K562 (cell line): ENCODE measurements at regions not wholly inside any gene's neighbourhood (a gene's known extent, or its start where the extent isn't known, plus 50 kb on each side); places are given as distances from the start of the nearest gene placed in this dataset.

Experiments
- ATAC-seq: fragments of 200-7000 bp; cut with Tn5 transposase; 3 replicates; pipeline ENCODE4 v1.9.1; 2020; ENCODE audit warnings: moderate library complexity
- BruUV-seq: library from RNA; stranded (reverse); fragments of 400-500 nt; replicated peaks from 2 replicates; lab custom pipeline; 2021; lab: Mats Ljungman, UMichigan
- CTCF ChIA-PET: fragments of 300-600 bp; formaldehyde crosslinking; extraction: SDS; loops from one replicate; lab custom pipeline; 2021; ENCODE audit warnings: low intra/inter-chr PET ratio; lab: Yijun Ruan, JAX
- POLR2A ChIA-PET: fragments of 300-600, 350-650 bp; sonication (Branson Sonifier 250); formaldehyde crosslinking; extraction: SDS; loops from one replicate; lab custom pipeline; 2021; ENCODE audit warnings: antibody characterized with exemption, inconsistent platforms; lab: Yijun Ruan, JAX
- DNase-seq, 4 experiments: peaks; one replicate each; pipeline versions ENCODE4 v3.0.0 to v3.0.0-alpha.2; 2011 to 2018; ENCODE audit warnings: low spot score in 3 of 4, mixed read lengths in 3 of 4; ENCODE audit errors: extremely low read depth in 1 of 4
- FAIRE-seq: peaks from 2 replicates; lab custom pipeline; 2011; peaks lifted over from hg19 to GRCh38; lab: Jason Lieb, UNC
- H2AFZ ChIP-seq: 2 replicates; pipeline ENCODE4 v1.6.0; 2011; ENCODE audit warnings: low read depth, low read length, control low read depth, inconsistent platforms
- H3K27ac ChIP-seq: fragments of 200-600 bp; 3 replicates; pipeline ENCODE4 v1.8.0; 2011; ENCODE audit warnings: low read depth, mild to moderate bottlenecking, control low read depth, inconsistent platforms, low read length, moderate library complexity, mixed read lengths; ENCODE audit errors: extremely low read depth
- H3K27me3 ChIP-seq, 2 experiments: fragments of 300-600 bp in 1 of 2; 2 replicates in 1 of 2; 3 replicates in 1 of 2; pipeline versions ENCODE4 v1.6.0 to v1.8.0; 2011; ENCODE audit warnings: inconsistent platforms in 2 of 2, low read length in 2 of 2, mild to moderate bottlenecking in 1 of 2, mixed read lengths in 1 of 2, moderate library complexity in 1 of 2; ENCODE audit not compliant: control insufficient read depth in 2 of 2, insufficient read depth in 2 of 2
- H3K36me3 ChIP-seq: fragments of 300-600 bp; 3 replicates; pipeline ENCODE4 v1.8.0; 2011; ENCODE audit warnings: mild to moderate bottlenecking, low read length, inconsistent platforms; ENCODE audit not compliant: control insufficient read depth, insufficient read depth
- H3K4me1 ChIP-seq, 2 experiments: fragments of 200-600 bp in 1 of 2; replicated peaks in 1 of 2; 2 replicates in 1 of 2; 3 replicates in 1 of 2; pipeline versions ENCODE4 v1.5.1 to v1.8.0; 2011; ENCODE audit warnings: inconsistent platforms in 2 of 2, low read length in 2 of 2, mild to moderate bottlenecking in 1 of 2, mixed read lengths in 1 of 2, moderate library complexity in 1 of 2; ENCODE audit not compliant: control insufficient read depth in 2 of 2, insufficient read depth in 2 of 2
- H3K4me2 ChIP-seq: 2 replicates; pipeline ENCODE4 v1.6.1; 2011; ENCODE audit warnings: low read length, control low read depth, inconsistent platforms, mixed read lengths; ENCODE audit not compliant: insufficient read depth
- H3K4me3 ChIP-seq: fragments of 200-600 bp; sonication (generic), shearing (Covaris generic); 2 replicates; pipeline ENCODE4 v1.5.1; 2016; ENCODE audit warnings: control low read depth, inconsistent platforms
- H3K79me2 ChIP-seq: fragments of 200-600 bp; 3 replicates; pipeline ENCODE4 v1.8.0; 2011; ENCODE audit warnings: low read length, inconsistent platforms; ENCODE audit not compliant: control insufficient read depth, insufficient read depth
- H3K9ac ChIP-seq, 2 experiments: 2 replicates each; pipeline versions ENCODE4 v1.6.0 to v1.6.1; 2011; ENCODE audit warnings: low read depth in 2 of 2, low read length in 2 of 2, control low read depth in 1 of 2, inconsistent platforms in 1 of 2, mild to moderate bottlenecking in 1 of 2, mixed read lengths in 1 of 2; ENCODE audit not compliant: insufficient read depth in 1 of 2
- H3K9me1 ChIP-seq: one replicate; pipeline ENCODE4 v1.6.0; 2011; ENCODE audit warnings: inconsistent platforms, mild to moderate bottlenecking, low read length, moderate library complexity; ENCODE audit not compliant: control insufficient read depth, insufficient read depth
- H3K9me3 ChIP-seq: replicated peaks from 2 replicates; pipeline ENCODE4 v1.5.1; 2011; ENCODE audit warnings: low read depth, low read length, inconsistent platforms; ENCODE audit not compliant: control insufficient read depth, insufficient read depth
- H4K20me1 ChIP-seq: replicated peaks from 2 replicates; pipeline ENCODE4 v1.6.1; 2011; ENCODE audit warnings: low read length, inconsistent platforms, mixed read lengths; ENCODE audit not compliant: control insufficient read depth, insufficient read depth
- HMGN3 ChIP-seq: IDR thresholded peaks from 2 replicates; pipeline ENCODE4 v1.6.1; 2011; ENCODE audit warnings: borderline replicate concordance, low read depth, mild to moderate bottlenecking, mixed read lengths, low read length; ENCODE audit not compliant: insufficient read length; ENCODE audit errors: extremely low read depth
- PKNOX1 ChIP-seq: fragments of 450-650 bp; IDR thresholded peaks from 2 replicates; pipeline ENCODE4 v1.6.1; 2016
- THRAP3 ChIP-seq: fragments of 450-650 bp; IDR thresholded peaks from 2 replicates; pipeline ENCODE4 v1.6.1; 2016; ENCODE audit warnings: mild to moderate bottlenecking, inconsistent platforms, borderline replicate concordance
- WGBS: fragments of 100-300 bp; shearing (Covaris generic); methylation state at CpG from one replicate; pipeline ENCODE4 v1.1.6; 2016; ENCODE audit warnings: low coverage, mixed read lengths; ENCODE audit not compliant: insufficient coverage; ENCODE audit errors: missing lambda C conversion rate; 5-methylcytosine and 5-hydroxymethylcytosine counted together
- in situ Hi-C: fragments of 300-500 bp; cut with MboI; formaldehyde crosslinking; loops from 4 replicates; pipeline ENCODE4 v1.15.0; 2018; ENCODE audit warnings: inconsistent platforms, mixed read lengths
- intact Hi-C: fragments of 100-400 bp; cut with micrococcal nuclease; formaldehyde crosslinking; loops from 2 replicates; pipeline ENCODE4 v1.14.2; 2022

GRCh38 chr12:4045786-4046494, 172.7 kb upstream of the PARP11 start:
- under 1% methylated on average over 12 of the region's 16 CpGs for WGBS
- CTCF ChIA-PET, result no interaction called here
- no peaks in the 10 kb centered on the region; a peak in 1 of 5 replicates for H3K4me1 ChIP-seq

More at GRCh38 chr12:4045786-4046494, 172.7 kb upstream of the PARP11 start:
- Histone ChIP-seq H4K20me1 (no peaks in the 10 kb centered on the region), H3K27ac (no peak overlapping the region), H3K36me3 (no peaks in the 10 kb centered on the region), H3K9ac (no peak overlapping the region), H3K9me1 (no peaks in the 10 kb centered on the region), H3K4me3 (no peak overlapping the region)
- intact Hi-C loops, result no loop called here
- in situ Hi-C loops, result no loop called here
- DNase-seq, result no peak
- TF ChIP-seq PKNOX1 (no peak), THRAP3 (no peak), HMGN3 (no peak)
- TF ChIP-seq, all 486 proteins: peak for 0
- Histone ChIP-seq H2AFZ (no peak overlapping the region), H3K79me2 (no peaks in the 10 kb centered on the region), H3K4me2 (no peak overlapping the region), H3K27me3 (peaks cover 4 to 25% of the 10 kb centered on the region in 2 experiments; a peak in 3 of 5 replicates), H3K9me3 (no peaks in the 10 kb centered on the region)
- BruUV-seq, result no TSS peak
- no peak for FAIRE-seq
- POLR2A ChIA-PET, result interaction anchor here (0.7 kb wide), 1 partner anchor 18 kb away, joined by 3 read pairs; no protein-coding TSS in a partner anchor
- no peak for ATAC-seq
